ENCODE measurements at regions not wholly inside any gene's neighbourhood (a gene's known extent, or its start where the extent isn't known, plus 50 kb on each side); places are given as distances from the start of the nearest gene placed in this dataset.
"Not testable (repeated sequence)": the region's sequence is repeated elsewhere in the genome, so short reads cannot be mapped to it uniquely, and the experiment has no call there.

DNA sequence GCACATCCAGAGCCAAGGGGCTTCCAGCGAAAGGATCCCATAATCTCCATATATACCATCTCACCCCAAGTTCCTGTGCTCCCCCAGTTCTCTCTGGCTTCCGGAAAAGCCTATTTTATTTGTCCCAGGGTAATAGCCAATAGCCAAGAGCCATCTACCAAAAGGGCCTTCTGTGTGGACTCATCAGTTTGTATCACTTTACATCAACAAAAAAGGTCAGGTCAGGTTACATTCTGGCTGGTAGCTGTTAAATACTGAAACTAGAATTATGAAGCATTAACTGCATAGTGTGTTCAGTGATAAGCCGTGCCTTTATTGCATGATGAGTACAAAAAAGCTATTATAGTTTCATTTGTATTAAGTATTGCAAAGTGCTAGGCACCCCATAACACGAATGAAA is 223.7 kb downstream of the IRS1 start:
- DNase-seq: no peak

- no peak for DNase-seq
Measured at GRCh38 chr2:226573158-226573557, 226.5 kb downstream of the IRS1 start.

- DNase-seq: no peak
Measured at GRCh38 chr2:226564667-226565066, 235.0 kb downstream of the IRS1 start.

GRCh38 chr2:226561962-226562361 is 237.7 kb downstream of the IRS1 start:
- DNase-seq: no peak

DNA sequence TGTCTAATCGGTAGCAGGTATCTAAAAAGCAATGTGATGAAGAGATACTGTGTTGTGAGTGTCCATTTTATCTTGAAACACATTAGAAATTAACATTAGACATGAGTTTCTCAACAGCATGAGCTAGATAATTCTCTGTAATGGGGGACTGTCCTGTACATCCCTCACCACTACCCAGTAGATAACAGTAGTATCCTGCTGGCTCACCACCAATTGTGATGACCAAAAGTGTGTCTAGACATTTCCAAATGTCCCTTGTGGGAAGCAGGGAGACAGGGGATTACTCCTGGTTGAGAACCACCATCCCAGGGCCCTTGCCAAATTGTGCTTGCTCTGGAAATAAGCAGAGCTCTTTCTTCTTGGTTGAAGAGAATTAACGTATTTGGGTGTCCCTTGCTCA is 239.3 kb downstream of the IRS1 start:
- no peak for DNase-seq

GRCh38 chr2:226559536-226559935 is 240.1 kb downstream of the IRS1 start:
- no peak for DNase-seq

DNA sequence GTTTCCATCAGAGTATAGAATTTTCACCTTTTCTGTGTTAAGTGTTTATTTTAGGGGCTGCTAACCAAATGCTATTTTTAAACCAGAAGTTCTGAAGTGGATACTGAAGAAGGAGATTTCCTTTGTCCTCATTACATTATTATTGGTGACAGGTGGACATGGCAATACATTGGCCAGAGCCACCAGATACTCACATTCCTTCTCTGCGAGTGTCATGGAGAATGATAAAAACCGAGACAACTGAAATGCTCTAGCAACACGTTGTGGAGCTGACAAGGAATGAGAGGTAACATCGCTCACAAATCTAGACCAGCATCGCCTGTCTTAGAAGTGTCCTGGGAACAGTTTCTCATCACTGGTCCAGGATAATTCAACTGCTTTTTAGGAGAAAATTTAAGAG is 241.2 kb downstream of the IRS1 start:
- DNase-seq: no peak

DNA sequence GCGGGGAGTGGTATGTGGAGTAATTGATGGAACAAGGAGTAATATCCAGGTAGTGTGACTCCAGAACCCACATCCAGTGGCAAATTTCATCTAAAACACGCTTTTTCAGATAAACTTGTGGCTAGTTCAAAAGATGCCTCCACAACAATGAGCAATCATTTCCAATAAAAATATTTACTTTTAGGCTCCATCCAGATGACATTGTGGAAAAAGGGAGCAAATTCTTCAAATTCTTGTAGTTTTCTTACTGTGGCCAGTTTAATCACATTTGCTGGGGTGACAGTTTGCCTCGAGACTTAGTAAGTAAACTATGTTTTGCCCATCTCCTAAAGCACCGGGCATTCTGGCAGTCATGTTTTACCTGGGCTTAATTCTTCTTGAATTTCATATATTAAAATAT is 243.6 kb downstream of the IRS1 start:
- DNase-seq: no peak

DNA sequence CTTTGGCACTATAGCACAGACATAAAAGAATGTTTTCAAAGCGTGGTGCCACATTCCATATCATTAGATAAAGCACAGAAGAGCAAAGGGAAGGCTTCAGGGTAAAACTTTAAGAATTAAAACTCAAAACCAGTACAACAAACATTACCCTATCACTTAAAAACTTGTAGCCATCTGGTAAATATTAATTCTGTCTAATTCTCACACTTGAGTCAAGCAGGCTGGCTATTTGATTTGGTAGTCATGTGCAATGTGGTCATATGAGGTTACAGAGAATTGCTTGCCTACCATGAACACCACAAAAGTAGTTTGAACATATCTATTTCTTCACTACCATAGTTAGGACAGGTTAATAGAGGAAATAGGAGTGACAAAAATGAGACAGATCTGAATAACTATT is 244.9 kb downstream of the IRS1 start:
- no peak for DNase-seq

DNA sequence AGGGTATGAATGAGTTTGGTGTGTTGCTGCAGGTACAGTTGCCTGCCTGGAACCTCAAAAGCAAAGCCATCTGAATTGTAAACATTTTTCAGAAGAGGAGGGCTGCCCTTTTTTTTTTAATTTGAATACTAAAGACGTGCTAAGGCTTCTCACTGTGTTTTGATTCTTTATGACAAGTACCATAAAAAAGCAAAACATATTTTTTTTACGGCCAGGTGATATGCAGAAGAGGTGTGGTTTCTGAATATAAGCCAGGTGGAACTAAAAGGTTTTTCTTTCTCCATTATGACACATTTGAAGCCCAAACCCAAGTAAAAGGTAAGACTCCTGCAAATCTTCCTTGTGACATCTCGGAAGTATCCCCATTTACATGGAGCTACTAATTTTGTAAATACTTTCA is 246.3 kb downstream of the IRS1 start:
- DNase-seq: no peak

- DNase-seq: no peak
Measured at GRCh38 chr2:226552571-226553285, 246.9 kb downstream of the IRS1 start.

GRCh38 chr2:226551522-226552250 is 247.9 kb downstream of the IRS1 start:
- DNase-seq: no peak

DNA sequence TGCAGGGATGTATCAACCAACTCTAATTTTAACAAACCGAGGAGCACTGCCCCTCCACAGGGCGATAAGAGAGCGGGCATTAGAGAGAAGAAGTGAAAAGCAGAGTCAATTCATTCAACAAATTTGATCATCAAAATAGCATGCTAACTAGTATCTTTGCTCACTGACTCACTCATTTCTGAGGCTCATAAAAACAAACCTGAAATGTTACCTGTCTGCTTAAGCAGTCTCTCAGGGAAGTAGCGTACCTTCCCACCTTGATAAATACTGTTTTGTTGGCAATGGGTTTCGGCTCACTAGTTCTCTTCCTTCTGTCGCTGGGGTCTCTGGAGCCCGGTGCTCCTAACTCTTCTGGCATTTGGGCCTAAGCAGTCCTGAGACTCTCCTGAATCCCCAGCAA is 248.8 kb downstream of the IRS1 start:
- no peak for DNase-seq

- no peak for DNase-seq
Measured at GRCh38 chr2:226548732-226549131, 250.9 kb downstream of the IRS1 start.

- DNase-seq: no peak
Measured at GRCh38 chr2:226544596-226545210, 254.9 kb downstream of the IRS1 start.

DNA sequence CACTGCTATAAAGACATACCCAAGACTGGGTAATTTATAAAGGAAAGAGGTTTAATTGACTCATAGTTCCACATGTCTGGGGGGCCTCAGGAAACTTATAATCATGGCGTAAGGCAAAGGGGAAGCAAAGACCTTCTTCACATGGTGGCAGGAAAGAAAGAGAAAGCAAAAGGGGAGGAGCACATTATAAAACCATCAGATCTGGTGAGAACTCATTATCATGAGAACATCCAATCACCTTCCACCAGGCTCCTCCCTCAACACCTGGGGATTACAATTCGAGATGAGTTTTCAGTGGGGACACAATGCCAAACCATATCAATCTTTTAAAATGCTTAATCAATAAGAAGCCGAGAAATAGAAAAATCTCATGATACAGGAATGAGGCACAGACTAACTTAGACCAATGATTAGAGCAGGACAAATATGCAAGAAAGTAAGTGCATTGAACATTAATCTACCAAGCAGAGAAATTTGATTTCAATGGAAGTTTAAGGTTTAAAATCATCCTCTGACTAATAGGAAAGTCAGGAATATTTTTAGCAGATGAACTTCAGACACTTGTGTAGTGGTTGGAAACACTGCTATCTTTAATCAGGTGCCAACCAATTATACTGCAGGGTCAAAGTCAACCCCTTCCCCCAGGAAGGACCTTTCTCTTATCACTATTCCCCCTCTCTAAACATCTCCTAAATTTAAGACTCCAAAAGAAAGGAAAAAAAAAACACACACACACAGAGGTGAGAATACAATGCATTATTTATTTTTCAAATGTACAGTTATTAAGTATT is 259.2 kb downstream of the IRS1 start:
- DNase-seq: no peak

- DNase-seq: no peak
Measured at GRCh38 chr2:226536410-226536809, 263.2 kb downstream of the IRS1 start.

GRCh38 chr2:226532976-226533375 is 266.6 kb downstream of the IRS1 start:
- DNase-seq: not testable (repeated sequence)

DNA sequence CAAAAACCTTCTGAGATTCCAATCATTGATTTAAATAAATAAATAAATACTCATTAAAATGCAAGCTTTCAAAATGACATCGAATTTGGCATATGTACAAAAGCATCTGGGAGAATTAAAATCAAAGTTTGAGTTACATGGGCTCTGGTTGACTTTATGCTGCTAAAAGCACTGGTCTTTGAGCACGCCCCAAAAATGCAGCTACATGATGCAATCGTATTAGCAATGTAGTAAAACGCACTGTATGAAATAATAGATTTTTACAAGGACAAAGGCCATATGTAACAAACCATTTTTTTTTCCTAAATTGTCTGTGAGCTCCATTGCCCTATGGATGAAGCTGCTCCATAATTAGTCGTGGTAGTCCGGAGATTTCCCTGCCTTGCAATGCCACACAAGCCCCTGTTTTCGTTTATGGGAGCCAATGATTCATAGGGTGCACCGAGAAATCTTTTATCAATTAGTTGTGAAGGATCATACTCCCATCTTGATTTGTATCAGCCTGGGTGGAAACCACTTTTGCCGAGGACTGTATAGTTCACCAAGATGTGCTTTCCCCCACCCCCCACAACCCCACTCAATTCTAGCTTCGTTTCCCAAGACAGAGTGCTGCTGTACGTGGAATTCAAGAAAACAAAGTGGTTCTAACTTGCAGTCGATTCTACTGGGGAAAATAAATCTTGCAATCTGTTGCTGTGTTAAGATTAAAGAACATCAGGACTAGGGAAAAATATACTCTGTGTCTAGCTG is 268.4 kb downstream of the IRS1 start:
- DNase-seq: no peak

DNA sequence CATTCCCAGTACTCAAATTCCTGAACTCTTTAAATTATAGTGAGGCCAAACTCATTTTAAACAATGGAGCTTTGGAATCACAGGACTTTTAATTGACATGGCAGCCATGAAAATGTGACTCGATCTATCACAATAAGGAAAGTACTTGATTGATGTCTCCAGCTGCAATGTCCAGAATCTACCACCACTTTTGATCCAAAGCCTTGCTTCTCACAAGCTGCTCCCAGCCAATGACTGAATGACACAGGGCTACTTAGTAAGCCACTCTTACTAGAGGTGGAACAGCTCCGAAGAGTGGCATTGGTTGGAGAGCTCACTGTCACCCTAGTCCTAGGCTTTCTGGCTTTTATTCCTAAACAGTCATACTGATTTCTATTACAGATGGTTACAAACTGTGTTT is 270.1 kb downstream of the IRS1 start:
- DNase-seq: no peak

GRCh38 chr2:226526716-226527115 is 272.9 kb downstream of the IRS1 start:
- DNase-seq: no peak

GRCh38 chr2:226524381-226524843 is 275.2 kb downstream of the IRS1 start:
- DNase-seq: no peak

DNA sequence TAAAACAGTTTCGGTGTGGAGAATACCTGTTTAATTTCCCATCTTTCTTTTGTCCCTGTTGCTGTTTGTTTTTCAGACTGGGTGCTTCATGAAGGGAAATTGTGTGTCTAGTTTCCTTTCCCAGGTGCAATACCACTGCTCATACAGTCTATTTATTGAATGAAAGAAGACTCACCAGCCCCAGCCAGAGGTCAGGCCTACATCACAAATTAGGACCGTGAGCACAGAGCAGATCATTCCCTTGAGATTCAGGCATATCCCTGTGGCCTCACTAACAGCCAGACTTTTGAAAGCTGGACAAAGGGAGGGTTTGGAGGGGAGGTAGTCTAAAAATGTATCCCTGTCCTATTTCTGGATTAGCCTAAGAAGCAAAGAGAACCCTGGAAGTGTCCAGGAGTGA is 278.9 kb downstream of the IRS1 start:
- DNase-seq: no peak

Data from NCI-H1417 (cell line).